Activated naive CD8-positive, alpha-beta T cell treated with anti-CD3 and anti-CD28 coated beads, Interleukin-2, amount 50 U/mL, for 24 hours (primary cell): ENCODE measurements at regions not wholly inside any gene's neighbourhood (a gene's known extent, or its start where the extent isn't known, plus 50 kb on each side); places are given as distances from the start of the nearest gene placed in this dataset.

ENCODE experiments used
- ATAC-seq: fragments of 150-1000 bp; cut with Tn5 transposase; one replicate; pipeline ENCODE4 v1.10.0; 2021
- DNase-seq: peaks from one replicate; pipeline ENCODE4 v3.0.0; 2021
- H3K27ac Mint-ChIP-seq: one replicate; pipeline ENCODE4 v1.8.0; 2021; ENCODE audit warnings: mild to moderate bottlenecking, mixed read lengths
- H3K27me3 Mint-ChIP-seq: one replicate; pipeline ENCODE4 v1.8.0; 2021; ENCODE audit warnings: mixed read lengths
- H3K36me3 Mint-ChIP-seq: one replicate; pipeline ENCODE4 v1.8.0; 2021; ENCODE audit warnings: low read depth, mixed read lengths
- H3K4me1 Mint-ChIP-seq: one replicate; pipeline ENCODE4 v1.8.0; 2021; ENCODE audit warnings: mixed read lengths
- H3K4me3 Mint-ChIP-seq: one replicate; pipeline ENCODE4 v1.8.0; 2021; ENCODE audit warnings: mild to moderate bottlenecking, moderate library complexity, mixed read lengths
- H3K9me3 Mint-ChIP-seq: one replicate; pipeline ENCODE4 v1.8.0; 2021; ENCODE audit warnings: mixed read lengths

- Mint-ChIP-seq H3K4me1 (no peaks in the 10 kb centered on the region), H3K27ac (no peak overlapping the region), H3K27me3 (peaks cover 12% of the 10 kb centered on the region), H3K36me3 (no peaks in the 10 kb centered on the region), H3K9me3 (no peaks in the 10 kb centered on the region), H3K4me3 (no peak overlapping the region)
- DNase-seq (no peak), ATAC-seq (no peak)
These were observed 130.2 kb upstream of the UMPS start for GRCh38 chr3:124599779-124600693.

GRCh38 chr3:124600765-124601164 is 129.5 kb upstream of the UMPS start:
- DNase-seq: no peak
- no peaks in the 10 kb centered on the region for H3K4me1 Mint-ChIP-seq

GRCh38 chr3:124601190-124601589 is 129.1 kb upstream of the UMPS start:
- Mint-ChIP-seq H3K4me3 (no peak overlapping the region), H3K27ac (no peak overlapping the region), H3K9me3 (no peaks in the 10 kb centered on the region), H3K36me3 (no peaks in the 10 kb centered on the region), H3K27me3 (peaks cover 12% of the 10 kb centered on the region), H3K4me1 (no peaks in the 10 kb centered on the region)
- ATAC-seq (no peak), DNase-seq (no peak)

More at GRCh38 chr3:124600765-124601164, 129.5 kb upstream of the UMPS start:
- Mint-ChIP-seq H3K27ac (no peak overlapping the region), H3K4me3 (no peak overlapping the region), H3K27me3 (peaks cover 12% of the 10 kb centered on the region), H3K36me3 (no peaks in the 10 kb centered on the region), H3K9me3 (no peaks in the 10 kb centered on the region)
- no peak for ATAC-seq

GRCh38 chr3:124602980-124603627 is 127.1 kb upstream of the UMPS start:
- Mint-ChIP-seq H3K36me3 (no peaks in the 10 kb centered on the region), H3K27ac (no peak overlapping the region), H3K9me3 (no peaks in the 10 kb centered on the region), H3K27me3 (peaks cover 3% of the 10 kb centered on the region), H3K4me1 (no peaks in the 10 kb centered on the region), H3K4me3 (no peak overlapping the region)
- ATAC-seq (no peak), DNase-seq (no peak)

- H3K4me1 Mint-ChIP-seq: no peaks in the 10 kb centered on the region
- no peak for ATAC-seq
These were observed 124.3 kb upstream of the UMPS start for GRCh38 chr3:124605781-124606579.

GRCh38 chr3:124607163-124607562 is 123.1 kb upstream of the UMPS start:
- no peaks in the 10 kb centered on the region for H3K4me1 Mint-ChIP-seq
- no peak overlapping the region for H3K27ac Mint-ChIP-seq
- no peaks in the 10 kb centered on the region for H3K36me3 Mint-ChIP-seq
- peaks cover 1% of the 10 kb centered on the region for H3K27me3 Mint-ChIP-seq
- ATAC-seq: no peak
- no peak for DNase-seq
- H3K4me3 Mint-ChIP-seq: no peak overlapping the region
- no peaks in the 10 kb centered on the region for H3K9me3 Mint-ChIP-seq

More at GRCh38 chr3:124605781-124606579, 124.3 kb upstream of the UMPS start:
- Mint-ChIP-seq H3K9me3 (no peaks in the 10 kb centered on the region), H3K36me3 (no peaks in the 10 kb centered on the region), H3K27me3 (peaks cover 3% of the 10 kb centered on the region), H3K4me3 (no peak overlapping the region), H3K27ac (no peak overlapping the region)
- DNase-seq: no peak

GRCh38 chr3:124609402-124609801 is 120.8 kb upstream of the UMPS start:
- Mint-ChIP-seq H3K4me3 (no peak overlapping the region), H3K36me3 (no peaks in the 10 kb centered on the region), H3K27me3 (no peaks in the 10 kb centered on the region), H3K9me3 (no peaks in the 10 kb centered on the region), H3K4me1 (no peaks in the 10 kb centered on the region), H3K27ac (no peak overlapping the region)
- ATAC-seq (no peak), DNase-seq (no peak)

- no peaks in the 10 kb centered on the region for H3K27me3 Mint-ChIP-seq
- H3K4me1 Mint-ChIP-seq: no peaks in the 10 kb centered on the region
- H3K27ac Mint-ChIP-seq: no peak overlapping the region
- no peaks in the 10 kb centered on the region for H3K9me3 Mint-ChIP-seq
- H3K36me3 Mint-ChIP-seq: no peaks in the 10 kb centered on the region
- ATAC-seq (no peak), DNase-seq (no peak)
- H3K4me3 Mint-ChIP-seq: no peak overlapping the region
These were observed 120.1 kb upstream of the UMPS start for GRCh38 chr3:124610130-124610529.

- no peak for DNase-seq
- Mint-ChIP-seq H3K4me1 (peaks cover 6% of the 10 kb centered on the region), H3K9me3 (no peaks in the 10 kb centered on the region), H3K27ac (no peak overlapping the region), H3K4me3 (no peak overlapping the region), H3K36me3 (no peaks in the 10 kb centered on the region), H3K27me3 (no peaks in the 10 kb centered on the region)
- ATAC-seq: no peak
These were observed 118.7 kb upstream of the UMPS start for GRCh38 chr3:124611520-124611919.

GRCh38 chr3:124615896-124616543 is 114.2 kb upstream of the UMPS start:
- H3K9me3 Mint-ChIP-seq: no peaks in the 10 kb centered on the region
- no peak overlapping the region for H3K4me3 Mint-ChIP-seq
- H3K36me3 Mint-ChIP-seq: no peaks in the 10 kb centered on the region
- ATAC-seq (no peak), DNase-seq (no peak)
- no peaks in the 10 kb centered on the region for H3K27me3 Mint-ChIP-seq
- peaks cover 24% of the 10 kb centered on the region for H3K4me1 Mint-ChIP-seq
- H3K27ac Mint-ChIP-seq: no peak overlapping the region

- H3K9me3 Mint-ChIP-seq: no peaks in the 10 kb centered on the region
- DNase-seq (no peak), ATAC-seq (no peak)
- peaks cover 30% of the 10 kb centered on the region for H3K4me1 Mint-ChIP-seq
- H3K27ac Mint-ChIP-seq: no peak overlapping the region
- H3K4me3 Mint-ChIP-seq: no peak overlapping the region
- no peaks in the 10 kb centered on the region for H3K27me3 Mint-ChIP-seq
- H3K36me3 Mint-ChIP-seq: no peaks in the 10 kb centered on the region
These were observed 113.1 kb upstream of the UMPS start for GRCh38 chr3:124617177-124617576.

- ATAC-seq (peak; percentile 50), DNase-seq (no peak)
- Mint-ChIP-seq H3K9me3 (no peaks in the 10 kb centered on the region), H3K4me3 (no peak overlapping the region), H3K27ac (peak overlapping the region; percentile 68), H3K4me1 (peaks cover 39% of the 10 kb centered on the region), H3K27me3 (no peaks in the 10 kb centered on the region), H3K36me3 (no peaks in the 10 kb centered on the region)
These were observed 110.2 kb upstream of the UMPS start for GRCh38 chr3:124619887-124620599.

- Mint-ChIP-seq H3K27me3 (no peaks in the 10 kb centered on the region), H3K36me3 (no peaks in the 10 kb centered on the region), H3K27ac (peak overlapping the region; percentile 68), H3K4me1 (peaks cover 39% of the 10 kb centered on the region), H3K4me3 (peak overlapping the region; percentile 21), H3K9me3 (no peaks in the 10 kb centered on the region)
- ATAC-seq: peak; percentile 98
- DNase-seq: peak; percentile 30
These were observed 109.6 kb upstream of the UMPS start for GRCh38 chr3:124620600-124621063.
